Hepatocyte (in vitro differentiated cells): ENCODE measurements at regions not wholly inside any gene's neighbourhood (a gene's known extent, or its start where the extent isn't known, plus 50 kb on each side); places are given as distances from the start of the nearest gene placed in this dataset.

Experiments
- DNase-seq: peaks from one replicate; pipeline ENCODE4 v3.0.0-alpha.2; 2016; ENCODE audit warnings: low spot score
- H2AFZ ChIP-seq: fragments of 200-600 bp; sonication (generic); 2 replicates; pipeline ENCODE4 v1.6.0; 2016; ENCODE audit warnings: antibody characterized with exemption, mild to moderate bottlenecking
- H3K27ac ChIP-seq: fragments of 200-600 bp; sonication (generic); 2 replicates; pipeline ENCODE4 v1.5.1; 2016; ENCODE audit warnings: mild to moderate bottlenecking
- H3K27me3 ChIP-seq: fragments of 200-600 bp; sonication (generic); 2 replicates; pipeline ENCODE4 v1.6.1; 2016
- H3K36me3 ChIP-seq: fragments of 200-600 bp; sonication (generic); replicated peaks from 2 replicates; pipeline ENCODE4 v1.5.1; 2016; ENCODE audit warnings: low read depth; ENCODE audit not compliant: insufficient read depth
- H3K4me1 ChIP-seq: fragments of 200-600 bp; sonication (generic); 2 replicates; pipeline ENCODE4 v1.5.1; 2016; ENCODE audit warnings: mild to moderate bottlenecking, moderate library complexity; ENCODE audit not compliant: insufficient read depth
- H3K4me2 ChIP-seq: fragments of 200-600 bp; sonication (generic); 2 replicates; pipeline ENCODE4 v1.6.0; 2016
- H3K4me3 ChIP-seq: fragments of 200-600 bp; sonication (generic); 2 replicates; pipeline ENCODE4 v1.5.1; 2016; ENCODE audit warnings: mild to moderate bottlenecking
- H3K79me2 ChIP-seq: fragments of 200-600 bp; sonication (generic); 2 replicates; pipeline ENCODE4 v1.6.0; 2017; ENCODE audit warnings: mild to moderate bottlenecking
- H3K9me2 ChIP-seq: fragments of 200-600 bp; sonication (generic); replicated peaks from 2 replicates; pipeline ENCODE4 v1.6.0; 2017; ENCODE audit warnings: mild to moderate bottlenecking; ENCODE audit not compliant: insufficient read depth
- H3K9me3 ChIP-seq: fragments of 200-600 bp; sonication (generic); 2 replicates; pipeline ENCODE4 v1.5.1; 2016; ENCODE audit warnings: low read depth, mild to moderate bottlenecking
- H4K20me1 ChIP-seq: fragments of 200-600 bp; sonication (generic); 2 replicates; pipeline ENCODE4 v1.6.0; 2016; ENCODE audit warnings: mild to moderate bottlenecking; ENCODE audit not compliant: insufficient read depth, poor library complexity, severe bottlenecking
- CTCF ChIP-seq: fragments of 200-600 bp; sonication (generic); IDR thresholded peaks from 2 replicates; pipeline ENCODE4 v1.5.1; 2016; ENCODE audit warnings: antibody characterized with exemption, mild to moderate bottlenecking; ENCODE audit not compliant: poor library complexity
- EZH2 ChIP-seq: fragments of 200-600 bp; sonication (generic); IDR thresholded peaks from 2 replicates; pipeline ENCODE4 v1.6.1; 2016; ENCODE audit warnings: antibody characterized with exemption, mild to moderate bottlenecking, borderline replicate concordance
- EZH2phosphoT487 ChIP-seq: fragments of 200-600 bp; sonication (generic); IDR thresholded peaks from one replicate; pipeline ENCODE4 v1.6.1; 2018; ENCODE audit warnings: antibody characterized with exemption, mild to moderate bottlenecking, low read depth, moderate library complexity; ENCODE audit not compliant: unreplicated experiment, severe bottlenecking
- WGBS: methylation state at CpG from one replicate; pipeline ENCODE4 v1.1.6; 2016; ENCODE audit warnings: low lambda C conversion rate; ENCODE audit errors: missing lambda C conversion rate; 5-methylcytosine and 5-hydroxymethylcytosine counted together

GRCh38 chr16:6735631-6736030 lies 597.0 kb upstream of the RBFOX1 start:
- no peaks in the 10 kb centered on the region for H4K20me1 ChIP-seq
- no peak overlapping the region for H2AFZ ChIP-seq
- no peaks in the 10 kb centered on the region for H3K27me3 ChIP-seq
- no peaks in the 10 kb centered on the region for H3K36me3 ChIP-seq
- H3K79me2 ChIP-seq = no peaks in the 10 kb centered on the region
- no peaks in the 10 kb centered on the region for H3K9me3 ChIP-seq
- TF ChIP-seq EZH2 (no peak), EZH2phosphoT487 (no peak), CTCF (no peak)
- no peak for DNase-seq
- H3K4me3 ChIP-seq = no peak overlapping the region
- no peaks in the 10 kb centered on the region for H3K4me1 ChIP-seq
- H3K4me2 ChIP-seq = no peak overlapping the region
- H3K9me2 ChIP-seq = no peaks in the 10 kb centered on the region
- no peak overlapping the region for H3K27ac ChIP-seq
- 31% methylated on average over 3 of the region's 3 CpGs for WGBS

- H3K4me3 ChIP-seq = no peak overlapping the region
- 46% methylated on average over 4 of the region's 4 CpGs for WGBS
- H3K79me2 ChIP-seq = no peaks in the 10 kb centered on the region
- no peak overlapping the region for H3K4me2 ChIP-seq
- no peaks in the 10 kb centered on the region for H3K9me3 ChIP-seq
- H3K27me3 ChIP-seq = no peaks in the 10 kb centered on the region
- DNase-seq = no peak
- H3K36me3 ChIP-seq = no peaks in the 10 kb centered on the region
- no peaks in the 10 kb centered on the region for H3K9me2 ChIP-seq
- no peak overlapping the region for H2AFZ ChIP-seq
- H3K27ac ChIP-seq = no peak overlapping the region
- H4K20me1 ChIP-seq = no peaks in the 10 kb centered on the region
- no peaks in the 10 kb centered on the region for H3K4me1 ChIP-seq
- TF ChIP-seq EZH2 (no peak), EZH2phosphoT487 (no peak), CTCF (no peak)
Observed at GRCh38 chr16:6732166-6732565, 600.5 kb upstream of the RBFOX1 start.

- no peak overlapping the region for H3K4me3 ChIP-seq
- H3K4me2 ChIP-seq = no peak overlapping the region
- H3K9me3 ChIP-seq = no peaks in the 10 kb centered on the region
- H3K27me3 ChIP-seq = no peaks in the 10 kb centered on the region
- no peak for DNase-seq
- no peaks in the 10 kb centered on the region for H3K4me1 ChIP-seq
- H4K20me1 ChIP-seq = no peaks in the 10 kb centered on the region
- H3K36me3 ChIP-seq = no peaks in the 10 kb centered on the region
- TF ChIP-seq EZH2 (no peak), CTCF (no peak), EZH2phosphoT487 (no peak)
- WGBS = 78% methylated on average over 3 of the region's 3 CpGs
- H3K79me2 ChIP-seq = no peaks in the 10 kb centered on the region
- no peak overlapping the region for H2AFZ ChIP-seq
- H3K27ac ChIP-seq = no peak overlapping the region
- H3K9me2 ChIP-seq = no peaks in the 10 kb centered on the region
Observed at GRCh38 chr16:6728381-6728780, 604.3 kb upstream of the RBFOX1 start.

- no peak overlapping the region for H2AFZ ChIP-seq
- DNase-seq = no peak
- H3K9me2 ChIP-seq = no peaks in the 10 kb centered on the region
- H3K9me3 ChIP-seq = no peaks in the 10 kb centered on the region
- no peaks in the 10 kb centered on the region for H4K20me1 ChIP-seq
- H3K36me3 ChIP-seq = no peaks in the 10 kb centered on the region
- no peaks in the 10 kb centered on the region for H3K27me3 ChIP-seq
- TF ChIP-seq CTCF = no peak
- TF ChIP-seq EZH2phosphoT487 = no peak
- no peak for TF ChIP-seq EZH2
- WGBS = 86% methylated on average over 4 of the region's 4 CpGs
- no peak overlapping the region for H3K4me3 ChIP-seq
- no peaks in the 10 kb centered on the region for H3K4me1 ChIP-seq
- H3K27ac ChIP-seq = no peak overlapping the region
- H3K79me2 ChIP-seq = no peaks in the 10 kb centered on the region
- H3K4me2 ChIP-seq = no peak overlapping the region
Observed at GRCh38 chr16:6726621-6727020, 606.0 kb upstream of the RBFOX1 start.
